Thyroid gland (tissue), 4 donors: ENCODE measurements at regions not wholly inside any gene's neighbourhood (a gene's known extent, or its start where the extent isn't known, plus 50 kb on each side); places are given as distances from the start of the nearest gene placed in this dataset.
A peak's percentile ranks its signal among the peaks of the same experiment; 100 is the strongest.
"Not testable (repeated sequence)": the region's sequence is repeated elsewhere in the genome, so short reads cannot be mapped to it uniquely, and the experiment has no call there.

Source experiments
- DNase-seq, 2 donors: peaks; one replicate each; pipeline ENCODE4 v3.0.0-alpha.2; 2019
- H3K27ac ChIP-seq, 3 donors: fragments of 200-600 bp; sonication (generic); 1 replicate in 2 of 3; 2 replicates in 1 of 3; pipeline ENCODE4 v1.5.1; 2016 to 2019; ENCODE audit warnings: mild to moderate bottlenecking in 1 of 3, moderate library complexity in 1 of 3
- H3K27me3 ChIP-seq: fragments of 200-600 bp; sonication (generic); one replicate; pipeline ENCODE4 v1.5.1; 2019
- H3K36me3 ChIP-seq, 2 donors: fragments of 200-600 bp; sonication (generic); one replicate each; pipeline ENCODE4 v1.5.1; 2016 to 2019
- H3K4me1 ChIP-seq, 2 donors: fragments of 200-600 bp; sonication (generic); one replicate each; pipeline ENCODE4 v1.5.1; 2017 to 2019
- H3K4me3 ChIP-seq, 3 donors: fragments of 200-600 bp; sonication (generic); replicated peaks in 1 of 3; 1 replicate in 2 of 3; 2 replicates in 1 of 3; pipeline ENCODE4 v1.5.1; 2016; ENCODE audit warnings: mild to moderate bottlenecking in 1 of 3
- H3K9me3 ChIP-seq: fragments of 200-600 bp; sonication (generic); one replicate; pipeline ENCODE4 v1.5.1; 2017
- CTCF ChIP-seq, 6 experiments: fragments of 200-600 bp in 3 of 6; fragments of 450-650 bp in 3 of 6; sonication (generic) in 3 of 6; IDR thresholded peaks; one replicate each; pipeline ENCODE4 v1.5.1; 2016 to 2019; ENCODE audit warnings: antibody characterized with exemption in 6 of 6, mild to moderate bottlenecking in 2 of 6, inconsistent platforms in 1 of 6, moderate library complexity in 1 of 6
- POLR2A ChIP-seq, 2 donors: fragments of 450-650 bp; IDR thresholded peaks; one replicate each; pipeline ENCODE4 v1.6.1; 2017; ENCODE audit warnings: antibody characterized with exemption in 2 of 2, mild to moderate bottlenecking in 2 of 2, moderate library complexity in 1 of 2
- WGBS, 2 donors: methylation state at CpG; one replicate each; pipeline ENCODE4 v1.1.5; 2017; 5-methylcytosine and 5-hydroxymethylcytosine counted together
- intact Hi-C: fragments of 100-400 bp; cut with DNase I; formaldehyde crosslinking; loops from one replicate; pipeline ENCODE4 v1.15.1; 2023

GRCh38 chr9:82912645-82913044 lies 150.3 kb downstream of the RASEF start:
- WGBS, 2 donors, result 24 to 34% methylated on average over 1 of the region's 1 CpG
- TF ChIP-seq CTCF (IDR thresholded peaks at IDR 0.05), result no peak
- TF ChIP-seq POLR2A (IDR thresholded peaks at IDR 0.05), result no peak
- Histone ChIP-seq H3K36me3 (no peaks in the 10 kb centered on the region), H3K4me1 (no peaks in the 10 kb centered on the region), H3K27me3 (no peaks in the 10 kb centered on the region), H3K27ac (no peak overlapping the region), H3K9me3 (no peaks in the 10 kb centered on the region), H3K4me3 (no peak overlapping the region)
- intact Hi-C loops, result no loop called here
- DNase-seq, result no peak

- intact Hi-C loops, H3K4me3 ChIP-seq, H3K9me3 ChIP-seq, DNase-seq, H3K36me3 ChIP-seq, H3K4me1 ChIP-seq, H3K27me3 ChIP-seq, H3K27ac ChIP-seq: not testable (repeated sequence)
- WGBS, 2 donors, result 82 to 100% methylated on average over 1 of the region's 1 CpG
These were observed 146.7 kb downstream of the RASEF start for GRCh38 chr9:82916238-82916637.

- Histone ChIP-seq H3K9me3 (no peaks in the 10 kb centered on the region), H3K27ac (no peak overlapping the region), H3K27me3 (no peaks in the 10 kb centered on the region), H3K4me1 (peaks cover 7 to 14% of the 10 kb centered on the region in 2 donors), H3K36me3 (no peaks in the 10 kb centered on the region), H3K4me3 (no peak overlapping the region)
- DNase-seq, result no peak
- 79 to 86% methylated on average over 2 of the region's 2 CpGs for WGBS, 2 donors
- intact Hi-C loops, result no loop called here
- no peak for TF ChIP-seq POLR2A (IDR thresholded peaks at IDR 0.05)
- no peak for TF ChIP-seq CTCF (IDR thresholded peaks at IDR 0.05)
These were observed 142.8 kb downstream of the RASEF start for GRCh38 chr9:82920154-82920553.

GRCh38 chr9:82922686-82923085 lies 140.3 kb downstream of the RASEF start:
- no peak for TF ChIP-seq CTCF (IDR thresholded peaks at IDR 0.05)
- no peak for DNase-seq
- H3K9me3 ChIP-seq, result no peaks in the 10 kb centered on the region
- H3K27me3 ChIP-seq, result no peaks in the 10 kb centered on the region
- no peak overlapping the region for H3K4me3 ChIP-seq
- H3K27ac ChIP-seq, result no peak overlapping the region
- H3K36me3 ChIP-seq, result no peaks in the 10 kb centered on the region
- peaks cover 7 to 17% of the 10 kb centered on the region in 2 donors for H3K4me1 ChIP-seq
- intact Hi-C loops, result no loop called here
- WGBS, 2 donors, result 96% methylated on average over 10 of the region's 10 CpGs

- H3K9me3 ChIP-seq, result no peaks in the 10 kb centered on the region
- peaks cover 7 to 17% of the 10 kb centered on the region in 2 donors for H3K4me1 ChIP-seq
- TF ChIP-seq CTCF (IDR thresholded peaks at IDR 0.05), result no peak
- no peak for TF ChIP-seq POLR2A (IDR thresholded peaks at IDR 0.05)
- 35 to 41% methylated on average over 13 of the region's 13 CpGs for WGBS, 2 donors
- H3K36me3 ChIP-seq, result no peaks in the 10 kb centered on the region
- H3K4me3 ChIP-seq, result no peak overlapping the region
- H3K27ac ChIP-seq, result no peak overlapping the region
- DNase-seq, result peak in 1 of 2 donors; percentile 7
- no peaks in the 10 kb centered on the region for H3K27me3 ChIP-seq
- intact Hi-C loops, result no loop called here
These were observed 139.6 kb downstream of the RASEF start for GRCh38 chr9:82923092-82923911.
